HEK293T (cell line): ENCODE measurements at regions not wholly inside any gene's neighbourhood (a gene's known extent, or its start where the extent isn't known, plus 50 kb on each side); places are given as distances from the start of the nearest gene placed in this dataset.

Experiments used
- ARNT ChIP-seq: fragments of 450-650 bp; IDR thresholded peaks from 2 replicates; pipeline ENCODE4 v1.6.1; 2017; ENCODE audit warnings: mild to moderate bottlenecking
- BHLHE40 ChIP-seq: fragments of 450-650 bp; IDR thresholded peaks from 2 replicates; pipeline ENCODE4 v1.6.1; 2016; ENCODE audit warnings: mild to moderate bottlenecking, moderate library complexity, borderline replicate concordance
- CTBP1 ChIP-seq: fragments of 450-650 bp; IDR thresholded peaks from 2 replicates; pipeline ENCODE4 v1.6.1; 2016; ENCODE audit warnings: borderline replicate concordance
- ELF4 ChIP-seq: fragments of 450-650 bp; IDR thresholded peaks from 2 replicates; pipeline ENCODE4 v1.6.1; 2017; ENCODE audit warnings: antibody characterized with exemption
- FOXA1 ChIP-seq: fragments of 450-650 bp; IDR thresholded peaks from 2 replicates; pipeline ENCODE4 v1.6.1; 2016; ENCODE audit warnings: mild to moderate bottlenecking
- FOXK2 ChIP-seq: fragments of 450-650 bp; IDR thresholded peaks from 2 replicates; pipeline ENCODE4 v1.6.1; 2016; ENCODE audit warnings: mild to moderate bottlenecking
- FOXM1 ChIP-seq: fragments of 450-650 bp; IDR thresholded peaks from 2 replicates; pipeline ENCODE4 v1.6.1; 2017; ENCODE audit warnings: mild to moderate bottlenecking, borderline replicate concordance
- HDGF ChIP-seq: fragments of 450-650 bp; IDR thresholded peaks from 2 replicates; pipeline ENCODE4 v1.6.1; 2017; ENCODE audit warnings: antibody characterized with exemption, borderline replicate concordance
- NFRKB ChIP-seq: fragments of 450-650 bp; IDR thresholded peaks from 2 replicates; pipeline ENCODE4 v1.6.1; 2016; ENCODE audit warnings: mild to moderate bottlenecking, moderate library complexity
- SP1 ChIP-seq: fragments of 450-650 bp; IDR thresholded peaks from 2 replicates; pipeline ENCODE4 v1.6.1; 2017
- SUZ12 ChIP-seq: fragments of 450-650 bp; IDR thresholded peaks from 2 replicates; pipeline ENCODE4 v1.6.1; 2016; ENCODE audit warnings: mild to moderate bottlenecking
- TARDBP ChIP-seq: fragments of 450-650 bp; IDR thresholded peaks from 2 replicates; pipeline ENCODE4 v1.6.1; 2016
- TF ChIP-seq, protein P1 (sequence below): fragments of 450-650 bp; IDR thresholded peaks from 2 replicates; pipeline ENCODE4 v1.6.1; 2016

DNA sequence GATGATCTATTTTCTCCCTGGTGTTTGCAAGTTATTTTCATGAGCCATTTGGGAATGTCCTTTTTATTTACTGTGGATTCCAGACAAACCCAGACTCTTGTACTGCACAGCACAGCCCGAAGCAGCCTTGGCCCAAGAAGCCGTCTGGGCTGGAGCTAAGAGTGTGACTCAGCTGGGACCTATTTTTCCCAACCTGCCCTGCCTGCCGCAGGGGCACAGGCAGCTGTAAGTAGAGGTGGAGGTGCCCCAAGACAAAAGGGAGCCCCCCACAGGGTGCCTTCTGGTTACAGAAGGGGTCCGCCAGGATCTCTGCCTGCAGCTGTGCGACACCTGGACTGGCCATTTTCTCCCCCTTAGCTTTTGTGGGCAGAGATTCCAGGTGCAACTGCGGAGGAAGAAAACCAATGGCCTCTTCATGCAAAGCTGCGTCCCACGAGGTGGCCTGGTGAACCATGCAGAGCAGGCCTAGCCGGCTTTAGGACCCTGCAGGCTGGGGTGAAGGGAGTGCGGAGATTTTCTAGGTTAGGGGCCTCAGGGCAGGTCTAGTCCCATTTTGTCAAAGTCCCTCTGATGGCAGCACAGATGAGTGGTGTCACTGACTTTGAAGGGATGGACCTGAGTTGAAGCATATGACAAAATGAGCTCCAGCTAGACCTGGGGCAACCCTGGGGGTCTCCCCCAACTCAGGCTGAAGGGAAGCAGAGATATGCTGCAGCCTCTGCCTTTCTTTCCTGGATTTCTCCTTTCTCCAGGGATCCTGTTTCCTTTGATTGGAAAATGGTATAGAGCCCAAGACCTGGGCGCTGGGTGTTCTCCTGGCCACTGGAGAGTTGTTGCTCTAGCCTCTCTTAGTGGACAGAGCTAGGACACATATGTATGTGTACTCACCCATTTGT lies 131.2 kb downstream of the KLF13 start:
- no peak for TF ChIP-seq BHLHE40
- no peak for TF ChIP-seq FOXM1
- TF ChIP-seq CTBP1, result no peak
- TF ChIP-seq TARDBP, result no peak
- TF ChIP-seq, protein P1, sequence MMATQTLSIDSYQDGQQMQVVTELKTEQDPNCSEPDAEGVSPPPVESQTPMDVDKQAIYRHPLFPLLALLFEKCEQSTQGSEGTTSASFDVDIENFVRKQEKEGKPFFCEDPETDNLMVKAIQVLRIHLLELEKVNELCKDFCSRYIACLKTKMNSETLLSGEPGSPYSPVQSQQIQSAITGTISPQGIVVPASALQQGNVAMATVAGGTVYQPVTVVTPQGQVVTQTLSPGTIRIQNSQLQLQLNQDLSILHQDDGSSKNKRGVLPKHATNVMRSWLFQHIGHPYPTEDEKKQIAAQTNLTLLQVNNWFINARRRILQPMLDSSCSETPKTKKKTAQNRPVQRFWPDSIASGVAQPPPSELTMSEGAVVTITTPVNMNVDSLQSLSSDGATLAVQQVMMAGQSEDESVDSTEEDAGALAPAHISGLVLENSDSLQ, result no peak
- no peak for TF ChIP-seq ELF4
- TF ChIP-seq FOXK2, result no peak
- TF ChIP-seq NFRKB, result no peak
- no peak for TF ChIP-seq SUZ12
- no peak for TF ChIP-seq FOXA1
- no peak for TF ChIP-seq SP1
- TF ChIP-seq HDGF, result no peak
- TF ChIP-seq ARNT, result no peak
